H9 (cell line): ENCODE measurements at regions not wholly inside any gene's neighbourhood (a gene's known extent, or its start where the extent isn't known, plus 50 kb on each side); places are given as distances from the start of the nearest gene placed in this dataset.

Source experiments
- DNase-seq: peaks from one replicate; pipeline ENCODE4 v3.0.0-alpha.2; 2017
- H2AFZ ChIP-seq: one replicate; pipeline ENCODE4 v1.6.1; 2013; ENCODE audit warnings: mild to moderate bottlenecking, low read length, control low read depth, moderate library complexity
- H2AK5ac ChIP-seq: 2 replicates; pipeline ENCODE4 v1.6.1; 2013; ENCODE audit warnings: low read length, control low read depth, mixed read lengths; ENCODE audit not compliant: insufficient read length
- H2BK120ac ChIP-seq: one replicate; pipeline ENCODE4 v1.6.1; 2013; ENCODE audit warnings: low read depth, mild to moderate bottlenecking, low read length, control low read depth, inconsistent platforms; ENCODE audit not compliant: poor library complexity, severe bottlenecking
- H2BK12ac ChIP-seq: 2 replicates; pipeline ENCODE4 v1.6.1; 2013; ENCODE audit warnings: low read length, control low read depth, mixed read lengths, low read depth; ENCODE audit not compliant: insufficient read length
- H2BK15ac ChIP-seq: 2 replicates; pipeline ENCODE4 v1.6.1; 2013; ENCODE audit warnings: low read depth, low read length, control low read depth
- H2BK20ac ChIP-seq: one replicate; pipeline ENCODE4 v1.6.1; 2013; ENCODE audit warnings: low read depth, mild to moderate bottlenecking, low read length, control low read depth, inconsistent platforms; ENCODE audit not compliant: poor library complexity, severe bottlenecking
- H2BK5ac ChIP-seq: 2 replicates; pipeline ENCODE4 v1.6.1; 2013; ENCODE audit warnings: low read length, control low read depth, mixed read lengths; ENCODE audit not compliant: insufficient read length
- H3K14ac ChIP-seq: 2 replicates; pipeline ENCODE4 v1.6.1; 2013; ENCODE audit warnings: low read length, control low read depth; ENCODE audit not compliant: insufficient read depth
- H3K18ac ChIP-seq: 2 replicates; pipeline ENCODE4 v1.6.1; 2013; ENCODE audit warnings: low read depth, mild to moderate bottlenecking, mixed read lengths, low read length, control low read depth; ENCODE audit not compliant: insufficient read length
- H3K23ac ChIP-seq: 2 replicates; pipeline ENCODE4 v1.6.1; 2013; ENCODE audit warnings: low read length, control low read depth, mixed read lengths, low read depth; ENCODE audit not compliant: insufficient read length
- H3K23me2 ChIP-seq: 2 replicates; pipeline ENCODE4 v1.6.1; 2013; ENCODE audit warnings: low read depth, mild to moderate bottlenecking, mixed read lengths, low read length, control low read depth; ENCODE audit not compliant: insufficient read length, poor library complexity, severe bottlenecking
- H3K27ac ChIP-seq: 2 replicates; pipeline ENCODE4 v1.5.1; 2013; ENCODE audit warnings: low read length, control low read depth, mixed read lengths, low read depth; ENCODE audit not compliant: insufficient read length
- H3K27me3 ChIP-seq: 2 replicates; pipeline ENCODE4 v1.6.1; 2013; ENCODE audit warnings: low read length, control low read depth, inconsistent platforms; ENCODE audit not compliant: insufficient read depth
- H3K4ac ChIP-seq: 2 replicates; pipeline ENCODE4 v1.6.1; 2013; ENCODE audit warnings: low read depth, mild to moderate bottlenecking, control low read depth, inconsistent platforms, low read length, moderate library complexity
- H3K4me1 ChIP-seq: 2 replicates; pipeline ENCODE4 v1.6.1; 2013; ENCODE audit warnings: low read length, control low read depth, inconsistent platforms; ENCODE audit not compliant: insufficient read depth
- H3K4me2 ChIP-seq: 2 replicates; pipeline ENCODE4 v1.6.1; 2013; ENCODE audit warnings: low read length, control low read depth, mixed read lengths; ENCODE audit not compliant: insufficient read length, insufficient read depth
- H3K56ac ChIP-seq: 2 replicates; pipeline ENCODE4 v1.6.1; 2013; ENCODE audit warnings: low read depth, mild to moderate bottlenecking, mixed read lengths, low read length, control low read depth; ENCODE audit not compliant: insufficient read length
- H3K79me1 ChIP-seq: 2 replicates; pipeline ENCODE4 v1.6.1; 2013; ENCODE audit warnings: low read depth, mild to moderate bottlenecking, moderate library complexity, low read length, control low read depth, inconsistent platforms; ENCODE audit not compliant: insufficient read depth, poor library complexity, severe bottlenecking
- H3K79me2 ChIP-seq: 2 replicates; pipeline ENCODE4 v1.6.1; 2013; ENCODE audit warnings: low read length, control low read depth, inconsistent platforms; ENCODE audit not compliant: insufficient read depth
- H3K9ac ChIP-seq: 2 replicates; pipeline ENCODE4 v1.6.1; 2013; ENCODE audit warnings: low read length, control low read depth, mixed read lengths; ENCODE audit not compliant: insufficient read length; ENCODE audit errors: extremely low read depth
- H3K9me3 ChIP-seq: one replicate; pipeline ENCODE4 v1.6.1; 2013; ENCODE audit warnings: low read depth, low read length, inconsistent platforms; ENCODE audit not compliant: control insufficient read depth
- H3T11ph ChIP-seq: one replicate; pipeline ENCODE4 v1.6.1; 2013; ENCODE audit warnings: mild to moderate bottlenecking, low read length, control low read depth, inconsistent platforms
- H4K20me1 ChIP-seq: one replicate; pipeline ENCODE4 v1.6.1; 2013; ENCODE audit not compliant: control insufficient read depth, insufficient read length, insufficient read depth
- H4K5ac ChIP-seq: 2 replicates; pipeline ENCODE4 v1.6.1; 2013; ENCODE audit warnings: low read depth, mild to moderate bottlenecking, mixed read lengths, low read length, control low read depth; ENCODE audit not compliant: insufficient read length
- H4K8ac ChIP-seq: replicated peaks from 2 replicates; pipeline ENCODE4 v1.6.1; 2013; ENCODE audit warnings: low read length, control low read depth, mixed read lengths, low read depth; ENCODE audit not compliant: insufficient read length
- H4K91ac ChIP-seq: 2 replicates; pipeline ENCODE4 v1.6.1; 2013; ENCODE audit warnings: low read depth, mild to moderate bottlenecking, moderate library complexity, mixed read lengths, low read length, control low read depth; ENCODE audit not compliant: insufficient read length
- H3K27ac Mint-ChIP-seq, 3 experiments: 2 replicates in 2 of 3; 3 replicates in 1 of 3; pipeline ENCODE4 v1.8.0; 2020 to 2021; ENCODE audit warnings: mixed read lengths in 3 of 3, mild to moderate bottlenecking in 1 of 3, moderate library complexity in 1 of 3
- H3K27me3 Mint-ChIP-seq: 2 replicates; pipeline ENCODE4 v1.8.0; 2021; ENCODE audit warnings: low read depth, mild to moderate bottlenecking, moderate library complexity, mixed read lengths
- H3K36me3 Mint-ChIP-seq, 3 experiments: 2 replicates in 2 of 3; 3 replicates in 1 of 3; pipeline ENCODE4 v1.8.0; 2020 to 2021; ENCODE audit warnings: low read depth in 3 of 3, mixed read lengths in 3 of 3; ENCODE audit not compliant: insufficient read depth in 1 of 3
- H3K4me1 Mint-ChIP-seq, 2 experiments: 2 replicates each; pipeline ENCODE4 v1.8.0; 2020; ENCODE audit warnings: mixed read lengths in 2 of 2
- H3K4me3 Mint-ChIP-seq, 2 experiments: 2 replicates in 1 of 2; 3 replicates in 1 of 2; pipeline ENCODE4 v1.8.0; 2020 to 2021; ENCODE audit warnings: mild to moderate bottlenecking in 2 of 2, mixed read lengths in 2 of 2, moderate library complexity in 1 of 2
- H3K9me3 Mint-ChIP-seq, 2 experiments: 2 replicates in 1 of 2; 3 replicates in 1 of 2; pipeline ENCODE4 v1.8.0; 2020; ENCODE audit warnings: mild to moderate bottlenecking in 2 of 2, mixed read lengths in 2 of 2, moderate library complexity in 1 of 2
- CTCF ChIP-seq: fragments of 200-600 bp; sonication (generic); conservative IDR thresholded peaks from 3 replicates; pipeline ENCODE4 v1.8.0; 2021; ENCODE audit warnings: antibody characterized with exemption, mild to moderate bottlenecking
- WGBS: extraction: QIAGEN DNeasy Blood & Tissue Kit; methylation state at CpG from one replicate; pipeline ENCODE4 v1.1.7; 2013; ENCODE audit warnings: missing lambda C conversion rate, low lambda C conversion rate, mixed read lengths; ENCODE audit not compliant: insufficient read length; ENCODE audit errors: extremely low coverage; 5-methylcytosine and 5-hydroxymethylcytosine counted together

GRCh38 chr6:139923964-139924475 lies 549.6 kb upstream of the CITED2 start:
- Histone ChIP-seq H3K9ac (no peak overlapping the region), H2BK5ac (no peak overlapping the region), H3T11ph (no peak overlapping the region), H2BK15ac (no peak overlapping the region), H3K79me2 (no peaks in the 10 kb centered on the region), H3K4me1 (no peaks in the 10 kb centered on the region), H2AFZ (no peak overlapping the region), H3K27ac (no peak overlapping the region), H2BK20ac (no peak overlapping the region), H3K56ac (no peak overlapping the region), H2BK120ac (no peak overlapping the region), H3K27me3 (no peaks in the 10 kb centered on the region), H2BK12ac (no peak overlapping the region), H4K91ac (no peak overlapping the region), H4K5ac (no peak overlapping the region), H3K4me2 (no peak overlapping the region), H3K23ac (no peak overlapping the region), H3K9me3 (no peaks in the 10 kb centered on the region), H3K18ac (no peak overlapping the region), H4K20me1 (no peaks in the 10 kb centered on the region), H4K8ac (no peak overlapping the region), H3K23me2 (no peaks in the 10 kb centered on the region), H3K14ac (no peak overlapping the region), H3K79me1 (no peaks in the 10 kb centered on the region), H3K4ac (no peak overlapping the region), H2AK5ac (no peak overlapping the region)
- Mint-ChIP-seq H3K4me3 (no peak overlapping the region), H3K27me3 (no peaks in the 10 kb centered on the region), H3K36me3 (peaks cover 0 to 2% (median 0%) of the 10 kb centered on the region in 3 experiments; a peak in 2 of 7 replicates), H3K4me1 (peaks cover 18 to 24% of the 10 kb centered on the region in 2 experiments), H3K27ac (no peak overlapping the region), H3K9me3 (no peaks in the 10 kb centered on the region)
- WGBS: no CpG with 5 or more reads among the region's 5 CpGs
- TF ChIP-seq CTCF: no peak
- no peak for DNase-seq
